ENCODE measurements at regions not wholly inside any gene's neighbourhood (a gene's known extent, or its start where the extent isn't known, plus 50 kb on each side); places are given as distances from the start of the nearest gene placed in this dataset.
"Not testable (repeated sequence)": the region's sequence is repeated elsewhere in the genome, so short reads cannot be mapped to it uniquely, and the experiment has no call there.

DNA sequence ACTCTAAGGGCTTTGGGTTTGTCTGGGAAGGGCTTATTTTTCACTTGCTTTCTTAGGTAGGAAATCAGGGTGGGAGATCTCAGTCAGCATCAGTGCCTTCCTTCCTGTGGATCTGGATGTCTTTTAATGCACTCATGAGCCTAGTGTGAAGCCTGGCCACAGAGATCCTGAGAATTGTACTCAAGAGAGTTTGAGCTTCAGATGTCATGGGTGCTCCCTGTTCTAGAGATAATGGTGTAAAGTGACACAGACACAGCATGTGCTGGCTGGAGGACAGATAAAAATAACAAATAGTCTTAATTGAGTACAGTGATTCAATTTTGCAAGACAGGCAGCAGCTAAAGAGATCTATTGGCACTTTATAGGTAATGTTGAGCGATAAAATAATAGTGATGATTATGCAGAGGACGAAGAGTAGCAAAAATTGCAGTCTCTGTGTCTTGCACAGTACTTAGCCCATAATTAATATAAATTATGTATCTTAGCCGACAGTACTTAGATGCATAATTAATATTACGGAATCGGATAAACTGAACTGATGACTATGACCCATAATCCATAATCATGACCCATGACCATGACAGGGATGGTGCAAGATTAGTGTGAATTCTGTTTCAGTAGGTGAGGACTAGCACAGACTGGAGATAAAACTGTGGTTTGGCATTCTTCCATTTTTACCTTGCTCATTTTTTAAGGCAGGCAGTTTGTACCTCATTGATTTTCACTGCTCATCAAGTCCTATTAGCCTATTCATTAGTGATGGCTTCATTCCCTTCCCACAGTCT is 408.7 kb upstream of the PIK3R1 start:
- no peak for DNase-seq

DNA sequence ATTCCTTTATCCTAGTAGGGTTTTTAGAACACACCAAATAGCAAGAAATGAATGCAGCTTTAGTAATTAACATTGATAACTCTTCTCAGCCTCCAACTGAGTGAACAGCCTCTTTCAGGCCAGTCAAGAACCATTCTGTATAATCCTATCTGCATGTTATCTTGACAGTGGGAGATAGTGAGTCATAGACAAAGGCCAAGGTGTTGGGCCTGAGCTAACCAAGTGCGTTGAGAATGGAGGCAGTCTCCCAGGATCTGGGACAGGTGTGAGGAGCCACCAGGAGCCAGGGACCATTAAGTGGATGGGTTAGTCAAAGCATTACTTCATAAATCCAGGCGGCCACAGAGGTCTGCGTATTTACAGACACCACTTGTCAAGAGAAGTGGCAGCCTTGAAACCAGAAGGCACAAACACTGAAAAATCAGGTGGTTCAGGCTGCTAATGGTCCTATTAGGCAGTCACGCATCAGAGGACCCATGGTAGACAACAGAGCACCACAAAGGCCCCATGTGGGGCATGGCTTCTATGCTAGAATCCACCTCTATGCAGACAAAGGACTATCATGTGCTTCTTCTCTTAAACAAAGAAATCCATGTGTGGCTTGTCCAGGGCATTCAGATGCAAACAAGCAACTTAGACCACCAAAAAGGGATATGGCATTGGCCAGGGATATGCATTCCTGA is 409.7 kb upstream of the PIK3R1 start:
- no peak for DNase-seq

DNA sequence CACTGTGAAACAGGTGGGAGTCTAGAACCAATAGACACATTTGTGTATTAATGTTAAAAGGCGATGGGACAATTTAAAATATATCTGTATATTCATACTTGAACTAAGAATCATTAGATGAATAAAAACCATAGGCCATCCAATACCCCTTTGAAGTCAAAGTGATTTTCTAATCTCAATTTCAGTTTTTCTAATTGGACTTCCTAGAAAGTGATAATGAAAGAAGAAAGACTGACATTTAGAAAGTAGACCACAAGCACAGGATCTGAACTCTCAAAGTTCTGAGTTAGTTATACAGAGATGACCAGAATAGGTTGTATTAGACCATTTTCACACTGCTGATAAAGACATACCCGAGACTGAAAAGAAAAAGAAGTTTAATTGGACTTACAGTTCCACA is 412.8 kb upstream of the PIK3R1 start:
- DNase-seq: no peak

DNA sequence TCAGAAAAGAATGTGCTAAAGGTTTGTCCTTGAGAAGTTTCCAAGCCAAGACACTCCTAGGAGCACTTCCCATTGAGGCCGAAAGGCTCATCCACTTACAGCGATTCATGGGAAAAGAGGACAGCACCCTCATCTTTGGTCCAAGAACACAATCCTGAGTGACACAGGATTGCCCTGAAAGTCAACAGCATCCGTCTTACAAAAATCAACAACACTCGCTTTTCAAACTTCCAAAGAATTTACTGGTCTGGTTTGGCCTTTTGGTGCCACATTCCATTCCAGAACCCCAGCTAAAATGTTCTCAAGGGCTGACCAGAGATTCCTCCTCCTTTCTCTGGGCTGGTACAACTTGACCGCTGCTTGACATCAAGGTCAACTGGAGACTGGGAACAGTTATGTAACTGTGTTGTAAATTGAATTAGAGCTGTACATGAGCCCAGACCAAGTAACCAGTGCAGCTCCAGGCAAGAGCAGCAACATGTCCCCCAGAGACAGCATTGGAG is 415.8 kb upstream of the PIK3R1 start:
- DNase-seq: no peak

DNA sequence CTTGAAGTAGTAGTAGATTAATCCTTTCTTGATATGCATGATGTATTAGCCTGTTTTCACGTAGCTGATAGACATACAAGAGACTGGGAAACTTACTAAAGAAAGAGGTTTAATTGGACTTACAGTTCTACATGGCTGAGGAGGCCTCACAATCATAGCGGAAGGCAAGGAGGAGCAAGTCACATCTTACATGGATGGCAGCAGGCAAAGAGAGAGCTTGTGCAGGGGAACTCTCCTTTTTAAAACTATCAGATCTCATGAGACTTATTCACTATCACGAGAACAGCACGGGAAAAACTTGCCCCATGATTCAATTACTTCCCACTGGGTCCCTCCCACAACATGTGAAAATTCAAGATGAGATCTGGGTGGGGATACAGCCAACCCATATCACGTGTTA is 417.1 kb upstream of the PIK3R1 start:
- not testable (repeated sequence) for DNase-seq

DNA sequence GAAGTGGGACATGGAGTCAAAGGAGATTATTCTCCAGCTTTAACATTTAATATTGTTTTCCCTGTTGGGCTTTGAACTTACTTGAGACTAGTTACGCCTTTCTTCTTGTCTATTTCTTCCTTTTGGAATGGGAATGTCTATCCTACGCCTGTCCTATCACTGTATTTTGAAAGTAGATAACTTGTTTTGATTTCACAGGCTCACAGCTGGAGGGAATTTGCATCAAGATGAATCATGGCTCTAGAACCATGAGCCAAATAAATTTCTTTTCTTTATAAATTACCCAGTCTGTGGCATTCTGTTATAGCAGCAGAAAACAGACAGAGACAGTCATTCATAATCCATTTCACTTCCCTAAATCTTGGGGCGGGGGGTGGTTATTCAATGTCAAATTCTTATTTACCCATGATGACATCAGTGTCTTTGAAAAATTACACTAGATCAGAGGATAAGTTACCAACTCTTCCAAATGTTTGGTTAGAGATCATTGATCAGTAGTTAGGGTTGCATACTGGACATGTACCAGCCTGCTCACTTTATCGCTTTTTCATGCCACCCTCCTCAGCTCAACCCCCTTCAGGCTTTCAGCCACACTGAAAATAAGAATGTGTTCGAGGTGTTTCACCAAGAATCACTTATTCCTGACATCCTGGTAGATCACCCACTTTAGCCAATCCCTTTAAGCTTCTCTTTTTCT is 419.6 kb upstream of the PIK3R1 start:
- DNase-seq: no peak

DNA sequence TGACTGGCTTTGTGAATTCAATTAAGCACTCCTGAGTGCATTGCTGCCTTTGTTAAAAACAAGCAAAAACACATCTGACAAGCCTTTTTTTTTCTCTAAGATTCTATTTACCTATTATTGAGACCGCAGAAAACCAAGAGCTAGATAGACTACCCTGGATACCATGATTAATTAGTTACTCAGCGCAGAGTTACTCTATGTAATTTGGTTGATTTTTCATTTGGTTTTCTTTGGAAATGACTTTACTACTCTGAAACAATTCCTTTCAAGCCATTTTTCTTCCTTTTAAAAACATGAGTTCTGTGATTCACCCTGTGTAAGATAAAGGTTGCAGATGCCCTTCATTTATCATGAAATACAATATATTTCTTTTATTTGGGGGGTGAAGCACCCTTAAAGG is 421.6 kb upstream of the PIK3R1 start:
- DNase-seq: no peak

DNA sequence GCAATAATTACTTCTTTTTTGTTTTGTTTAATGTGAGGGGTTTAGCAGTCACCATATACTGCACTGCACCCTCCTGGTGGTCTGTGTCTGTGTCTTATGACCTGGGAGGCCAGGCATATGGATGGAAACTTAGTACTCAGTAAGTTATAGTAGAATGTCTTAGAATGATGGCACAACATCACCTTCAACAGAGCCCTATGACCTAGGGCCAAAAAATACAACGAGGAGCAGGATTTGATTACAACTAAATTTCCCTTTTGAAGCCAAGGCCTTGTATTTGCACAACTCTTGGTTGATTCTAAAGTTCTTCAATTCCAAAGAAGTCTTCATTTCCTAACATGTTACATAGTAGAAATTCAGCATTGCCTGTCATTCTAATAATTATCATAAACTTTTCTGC is 422.1 kb upstream of the PIK3R1 start:
- DNase-seq: no peak

DNA sequence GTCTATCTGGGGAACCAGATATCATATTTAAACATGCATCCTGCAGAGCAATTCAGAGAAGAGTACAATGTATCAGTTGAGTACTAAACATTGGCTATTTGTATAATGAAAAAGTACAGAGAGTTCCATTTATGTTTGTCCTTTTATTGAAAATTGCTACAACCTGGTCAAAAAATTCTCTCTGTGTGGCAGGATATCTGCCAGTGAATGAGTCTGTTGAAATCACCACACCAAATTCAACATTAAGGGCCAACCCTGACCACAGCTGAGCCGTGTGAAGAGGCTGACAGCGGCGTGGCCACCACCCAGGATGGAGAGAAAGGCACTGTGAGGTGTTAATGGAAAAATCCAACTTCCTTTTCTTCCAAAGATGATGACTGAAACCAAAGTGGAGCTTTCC is 422.7 kb upstream of the PIK3R1 start:
- no peak for DNase-seq

DNA sequence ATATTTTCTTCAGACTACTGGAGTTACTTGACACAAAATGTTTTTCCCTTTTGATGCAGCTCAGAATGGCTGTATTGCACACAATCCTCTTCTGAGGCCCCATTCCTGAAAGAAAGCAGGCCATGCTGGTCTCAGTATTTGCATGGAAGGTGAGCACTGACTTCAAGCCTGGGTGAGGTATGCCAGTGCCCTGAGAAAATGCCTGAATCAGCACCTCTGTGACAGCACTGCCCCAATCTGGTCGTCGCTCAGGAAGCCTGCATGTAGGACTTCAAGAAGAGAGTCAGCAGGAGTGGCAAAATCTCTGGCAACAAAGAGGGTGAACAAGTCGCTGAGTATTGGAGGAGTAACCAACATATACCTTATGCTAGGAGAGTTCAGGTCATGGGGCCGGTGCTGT is 425.2 kb upstream of the PIK3R1 start:
- DNase-seq: no peak

DNA sequence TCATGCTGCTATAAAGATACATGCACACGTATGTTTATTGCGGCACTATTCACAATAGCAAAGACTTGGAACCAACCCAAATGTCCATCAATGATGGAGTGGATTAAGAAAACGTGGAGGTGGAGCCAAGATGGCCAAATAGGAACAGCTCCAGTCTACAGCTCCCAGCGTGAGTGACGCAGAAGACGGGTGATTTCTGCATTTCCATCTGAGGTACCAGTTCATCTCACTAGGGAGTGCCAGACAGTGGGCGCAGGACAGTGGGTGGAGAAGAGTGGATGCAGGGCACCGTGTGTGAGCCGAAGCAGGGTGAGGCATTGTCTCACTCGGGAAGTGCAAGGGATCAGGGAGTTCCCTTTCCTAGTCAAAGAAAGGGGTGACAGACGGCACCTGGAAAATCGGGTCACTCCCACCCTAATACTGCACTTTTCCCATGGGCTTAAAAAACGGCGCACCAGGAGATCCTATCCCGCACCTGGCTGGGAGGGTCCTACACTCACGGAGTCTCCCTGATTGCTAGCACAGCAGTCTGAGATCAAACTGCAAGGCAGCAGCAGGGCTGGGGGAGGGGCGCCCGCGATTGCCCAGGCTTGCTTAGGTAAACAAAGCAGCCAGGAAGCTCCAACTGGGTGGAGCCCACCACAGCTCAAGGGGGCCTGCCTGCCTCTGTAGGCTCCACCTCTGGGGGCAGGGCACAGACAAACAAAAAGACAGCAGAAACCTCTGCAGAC is 435.5 kb upstream of the PIK3R1 start:
- not testable (repeated sequence) for DNase-seq

DNA sequence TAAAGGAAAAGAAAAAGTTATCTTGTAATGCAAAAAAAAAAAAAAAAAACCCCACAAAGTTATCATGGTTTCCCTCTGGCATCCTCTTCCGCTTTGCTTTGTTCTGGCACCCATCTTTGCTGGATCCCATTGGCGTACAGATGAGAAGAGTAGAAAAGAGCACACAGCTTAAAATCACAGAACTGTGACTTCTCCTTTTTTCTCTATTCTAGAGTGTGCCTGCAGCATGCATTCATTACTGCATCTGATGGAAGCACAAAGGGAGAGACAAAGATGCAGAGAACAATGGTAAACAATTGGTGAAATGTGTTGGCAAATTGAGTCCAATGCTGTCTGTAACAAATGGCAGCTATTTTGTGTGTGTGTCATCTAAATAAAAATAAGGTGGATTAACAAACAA is 440.8 kb upstream of the PIK3R1 start:
- DNase-seq: peak in 1 of 4 experiments; percentile 4

DNA sequence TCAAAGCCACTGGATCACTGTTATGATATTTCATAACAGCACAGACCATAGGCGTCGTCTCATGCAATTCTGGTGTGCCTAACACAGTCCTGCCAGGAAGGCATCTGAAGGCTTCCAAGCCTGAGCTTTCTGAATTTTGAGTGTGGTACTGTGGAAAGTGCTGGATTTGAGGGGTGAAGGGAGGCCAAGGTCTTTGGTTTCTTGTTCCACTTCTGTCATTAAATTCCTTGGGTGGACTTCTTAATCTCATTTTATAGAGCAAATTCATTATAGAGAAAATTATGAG is 441.3 kb upstream of the PIK3R1 start:
- DNase-seq: no peak

DNA sequence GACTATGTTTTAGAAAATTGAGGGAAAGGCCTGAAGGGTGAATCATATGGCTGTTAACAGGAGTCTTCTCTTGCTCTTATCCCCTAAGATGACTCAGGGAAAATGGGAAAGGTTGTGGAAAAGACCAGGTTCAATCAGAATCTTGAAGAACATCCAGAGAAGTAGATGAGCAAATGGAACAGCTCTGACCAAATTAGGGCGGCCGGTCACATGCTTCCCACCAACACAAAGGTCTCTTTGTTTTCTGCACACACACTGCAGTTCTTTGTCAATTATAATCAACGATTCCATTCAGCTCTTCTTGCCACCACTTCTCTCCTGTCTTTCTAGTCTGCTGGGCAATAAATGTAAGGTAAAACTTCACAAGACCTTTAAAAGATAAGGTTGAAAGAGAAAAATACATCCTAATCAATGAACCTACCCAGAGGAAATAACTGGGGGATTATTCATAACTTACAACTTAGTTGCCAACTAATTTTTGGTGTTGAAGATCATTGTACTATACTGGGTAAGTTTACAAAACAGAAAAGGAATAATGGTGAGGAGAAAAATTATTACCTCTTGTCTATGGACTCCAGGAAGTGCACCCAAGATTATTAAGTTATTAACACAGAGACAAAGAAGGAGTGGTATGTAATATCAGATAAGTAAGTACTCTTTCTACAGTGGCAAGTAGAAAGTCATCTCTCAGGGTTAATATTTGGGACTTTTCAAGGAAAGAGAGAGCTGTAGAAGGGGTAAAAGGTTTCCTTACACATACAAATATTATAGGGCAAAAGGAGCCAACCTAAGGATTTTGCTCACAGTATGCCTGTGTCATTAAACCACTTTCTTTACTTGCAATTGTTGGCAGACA is 441.9 kb upstream of the PIK3R1 start:
- no peak for DNase-seq

DNA sequence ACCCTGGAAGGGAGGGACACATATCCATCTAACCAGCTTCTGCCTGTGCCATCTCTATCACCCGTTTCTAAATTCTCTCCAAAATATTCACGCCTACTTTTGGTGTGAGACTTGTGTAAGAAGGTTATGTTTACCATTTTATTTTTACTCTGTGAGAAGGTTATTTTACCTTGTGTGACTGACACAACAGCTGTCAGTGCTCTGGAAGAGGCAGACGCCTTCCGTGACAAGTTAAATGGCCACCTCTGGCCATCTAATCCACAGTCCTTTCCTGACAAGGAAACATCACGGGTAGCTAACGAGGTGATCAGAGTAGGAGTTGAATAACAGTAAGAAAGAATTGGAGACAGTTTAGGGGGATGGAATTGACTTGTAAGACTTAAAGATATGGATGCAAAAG is 443.8 kb upstream of the PIK3R1 start:
- DNase-seq: no peak

DNA sequence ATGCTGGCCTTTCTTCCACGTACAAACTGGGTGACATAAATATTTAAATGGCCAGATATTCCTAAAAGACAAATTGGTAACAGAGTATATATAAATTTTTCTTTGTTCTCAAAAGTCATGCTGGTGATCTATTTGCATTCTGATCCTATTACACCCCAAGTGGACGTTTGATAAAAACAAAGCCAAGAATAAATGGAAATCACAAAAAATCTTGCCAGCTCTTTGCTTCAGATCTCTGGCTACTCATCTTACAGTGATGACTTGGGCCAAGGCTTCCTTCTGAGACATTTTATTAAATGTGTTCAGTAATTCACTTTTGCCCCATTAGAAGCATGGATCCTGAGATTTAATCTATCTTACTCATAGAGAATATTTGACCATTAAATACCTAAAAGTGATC is 444.3 kb upstream of the PIK3R1 start:
- no peak for DNase-seq

DNA sequence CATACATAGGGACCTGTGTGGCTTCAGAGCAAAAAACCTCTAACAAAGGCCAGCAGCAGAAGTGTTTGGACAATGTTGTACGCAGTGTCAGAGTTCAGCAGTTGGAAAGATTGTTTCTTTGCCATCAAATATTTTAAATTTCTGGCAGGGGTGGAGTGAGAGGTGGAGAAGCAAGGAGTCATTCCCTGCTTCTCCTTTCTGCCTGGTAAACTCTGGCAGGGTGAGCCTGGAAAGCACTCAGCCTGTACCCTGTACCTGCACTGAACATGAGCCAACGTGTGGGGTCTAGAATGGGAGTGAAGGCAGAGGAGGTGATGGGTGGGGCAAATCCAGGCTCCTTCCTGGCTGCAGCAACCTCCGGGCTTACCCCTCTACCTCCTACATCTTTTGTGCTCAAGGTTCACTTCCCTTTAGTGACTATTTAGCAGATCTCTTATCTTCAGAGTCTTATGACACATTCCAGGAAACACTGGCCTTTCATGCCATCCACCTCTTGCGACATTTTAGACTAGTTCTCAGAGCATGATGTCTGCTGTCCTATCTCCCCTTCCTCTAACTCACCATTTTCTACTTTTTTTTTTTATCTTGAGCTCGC is 445.0 kb upstream of the PIK3R1 start:
- DNase-seq: peak; percentile 24 to 76 (median 64)

DNA sequence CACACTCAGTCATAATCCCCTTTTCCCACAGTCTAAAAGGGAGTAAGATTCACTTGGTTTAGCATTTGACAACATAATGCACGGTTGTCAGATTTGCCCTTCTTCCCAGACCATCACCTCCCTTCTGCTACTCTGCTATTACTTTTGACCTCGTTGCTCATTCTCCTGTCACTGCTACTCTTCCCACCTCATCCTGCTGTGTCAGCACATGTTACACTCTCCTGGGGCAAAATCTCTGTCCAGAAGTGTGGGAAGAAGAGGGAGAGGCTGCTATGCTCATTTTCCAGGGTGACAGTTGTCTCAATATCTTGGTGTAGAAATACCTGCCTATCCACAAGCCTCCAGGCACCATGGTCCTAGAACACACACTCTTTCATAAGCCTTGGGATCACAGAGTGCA is 449.9 kb upstream of the PIK3R1 start:
- no peak for DNase-seq

DNA sequence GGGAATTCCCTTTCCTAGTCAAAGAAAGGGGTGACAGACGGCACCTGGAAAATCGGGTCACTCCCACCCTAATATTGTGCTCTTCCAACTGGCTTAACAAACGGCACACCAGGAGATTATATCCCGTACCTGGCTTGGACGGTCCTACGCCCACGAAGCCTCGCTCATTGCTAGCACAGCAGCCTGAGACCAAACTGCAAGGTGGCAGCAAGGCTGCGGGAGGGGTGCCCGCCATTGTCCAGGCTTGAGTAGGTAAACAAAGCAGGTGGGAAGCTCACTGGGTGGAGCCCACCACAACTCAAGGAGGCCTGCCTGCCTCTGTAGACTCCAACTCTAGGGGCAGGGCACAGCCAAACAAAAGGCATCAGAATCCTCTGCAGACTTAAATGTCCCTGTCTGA is 457.8 kb upstream of the PIK3R1 start:
- DNase-seq: not testable (repeated sequence)

DNA sequence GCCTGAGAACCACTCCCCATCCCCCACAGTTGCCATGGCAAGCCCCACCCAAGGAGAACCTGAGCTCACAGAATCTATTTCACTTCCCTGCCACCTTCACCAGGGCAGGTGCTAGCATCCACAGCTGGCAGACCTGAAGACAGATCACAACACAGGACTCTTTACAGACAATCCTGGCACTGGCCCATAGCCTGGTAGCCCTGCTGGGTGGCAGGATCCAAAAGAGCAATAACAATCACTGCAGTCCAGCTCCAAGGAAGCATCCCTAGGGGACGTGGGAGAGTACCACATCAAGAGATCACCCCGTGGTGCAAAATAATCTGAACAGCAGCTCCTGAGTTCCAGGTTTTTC is 463.2 kb upstream of the PIK3R1 start:
- DNase-seq: no peak

DNA sequence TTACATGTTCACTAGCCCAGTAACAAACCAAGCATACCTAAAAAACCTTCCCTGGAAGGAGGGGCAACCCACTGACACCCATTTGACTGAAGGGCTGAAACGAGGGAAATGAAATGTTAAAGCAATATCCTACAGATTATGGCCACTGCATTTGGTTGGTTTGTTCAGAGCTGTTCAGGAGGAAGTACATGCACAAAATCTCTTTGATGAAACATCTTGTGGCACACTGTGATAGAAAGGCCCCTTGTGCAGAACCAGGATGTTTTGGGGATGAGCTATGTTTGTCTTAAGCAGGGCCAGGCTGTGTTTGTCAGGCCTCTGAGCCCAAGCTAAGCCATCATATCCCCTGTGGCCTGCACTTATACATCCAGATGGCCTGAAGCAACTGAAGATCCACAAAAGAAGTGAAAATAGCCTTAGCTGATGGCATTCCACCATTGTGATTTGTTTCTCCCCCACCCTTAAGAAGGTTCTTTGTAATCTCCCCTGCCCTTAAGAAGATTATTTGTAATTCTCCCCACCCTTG is 467.3 kb upstream of the PIK3R1 start:
- no peak for DNase-seq

DNA sequence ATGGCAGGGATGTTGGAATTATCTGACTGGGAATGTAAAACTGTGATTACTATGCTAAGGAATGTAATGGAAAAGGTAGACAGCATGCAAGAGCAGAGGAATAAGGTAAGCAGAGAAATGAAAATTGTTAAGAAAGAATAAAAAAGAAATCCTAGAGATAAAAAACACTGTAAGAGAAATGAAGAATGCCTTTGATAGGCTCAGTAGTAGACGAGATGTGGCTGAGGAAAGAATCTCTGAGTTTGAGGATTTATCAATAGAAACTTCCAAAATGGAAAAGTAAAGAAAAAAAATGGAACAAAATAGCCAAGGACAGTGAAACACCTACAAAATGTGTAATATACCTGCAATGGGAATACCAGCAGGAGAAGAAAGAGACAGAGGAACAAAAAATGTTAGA is 468.5 kb upstream of the PIK3R1 start:
- no peak for DNase-seq

Measured in suppressor macrophage (primary cell).